ENCODE measurements at regions not wholly inside any gene's neighbourhood (a gene's known extent, or its start where the extent isn't known, plus 50 kb on each side); places are given as distances from the start of the nearest gene placed in this dataset.

DNA sequence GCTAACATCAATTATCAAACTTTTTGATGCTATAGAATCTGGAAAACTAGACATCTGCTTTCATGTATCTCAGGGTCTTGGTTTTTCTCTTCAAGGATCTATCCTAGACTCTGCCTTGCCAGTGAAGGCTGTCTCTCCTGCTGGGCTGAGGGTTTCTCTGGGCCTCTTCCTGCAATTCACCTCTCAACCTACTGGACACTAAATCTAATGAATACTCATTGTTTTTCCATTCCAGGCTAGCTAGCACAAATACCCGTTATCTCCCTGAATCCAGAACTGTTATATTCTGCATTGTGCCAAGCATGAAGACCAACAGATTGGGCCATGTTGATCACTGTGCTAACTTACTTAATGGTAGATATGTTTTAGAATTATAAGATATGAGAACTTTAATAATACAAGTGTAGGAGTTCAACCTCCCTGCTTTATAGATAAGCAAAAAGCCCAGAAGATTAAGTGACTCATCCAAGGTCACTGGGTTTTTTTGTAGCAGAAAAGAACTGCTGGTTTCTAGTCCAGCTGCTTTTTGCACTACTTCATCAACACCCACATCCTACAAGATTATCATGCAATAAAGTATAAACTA lies 56.5 kb upstream of the RNF38 start:
- H3K4me3 ChIP-seq, result no peak overlapping the region
- WGBS, 5 donors, result 74 to 93% (median 88%) methylated on average over 1 of the region's 1 CpG
- peak overlapping the region in 3 of 8 donors; percentile 28 to 72 (median 64) for H3K27ac ChIP-seq
- H3K27me3 ChIP-seq (replicated peaks in 1 of 7), result no peaks in the 10 kb centered on the region
- DNase-seq, result no peak
- H3K4me1 ChIP-seq, result peaks cover 8 to 79% (median 53%) of the 10 kb centered on the region in 6 donors
- TF ChIP-seq POLR2AphosphoS5 (IDR thresholded peaks at IDR 0.05) (no peak), POLR2A (IDR thresholded peaks at IDR 0.05) (no peak)
- TF ChIP-seq, protein P1, sequence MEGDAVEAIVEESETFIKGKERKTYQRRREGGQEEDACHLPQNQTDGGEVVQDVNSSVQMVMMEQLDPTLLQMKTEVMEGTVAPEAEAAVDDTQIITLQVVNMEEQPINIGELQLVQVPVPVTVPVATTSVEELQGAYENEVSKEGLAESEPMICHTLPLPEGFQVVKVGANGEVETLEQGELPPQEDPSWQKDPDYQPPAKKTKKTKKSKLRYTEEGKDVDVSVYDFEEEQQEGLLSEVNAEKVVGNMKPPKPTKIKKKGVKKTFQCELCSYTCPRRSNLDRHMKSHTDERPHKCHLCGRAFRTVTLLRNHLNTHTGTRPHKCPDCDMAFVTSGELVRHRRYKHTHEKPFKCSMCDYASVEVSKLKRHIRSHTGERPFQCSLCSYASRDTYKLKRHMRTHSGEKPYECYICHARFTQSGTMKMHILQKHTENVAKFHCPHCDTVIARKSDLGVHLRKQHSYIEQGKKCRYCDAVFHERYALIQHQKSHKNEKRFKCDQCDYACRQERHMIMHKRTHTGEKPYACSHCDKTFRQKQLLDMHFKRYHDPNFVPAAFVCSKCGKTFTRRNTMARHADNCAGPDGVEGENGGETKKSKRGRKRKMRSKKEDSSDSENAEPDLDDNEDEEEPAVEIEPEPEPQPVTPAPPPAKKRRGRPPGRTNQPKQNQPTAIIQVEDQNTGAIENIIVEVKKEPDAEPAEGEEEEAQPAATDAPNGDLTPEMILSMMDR (IDR thresholded peaks at IDR 0.05 in 8 of 11, conservative IDR thresholded peaks at IDR 0.05 in 3 of 11), result no peak
- H3K36me3 ChIP-seq, result peaks cover 0 to 21% (median 0%) of the 10 kb centered on the region in 6 donors
- no peaks in the 10 kb centered on the region for H3K9me3 ChIP-seq
- intact Hi-C loops (cut with DNase I; ENCODE audit: low total_unique reads), result loop anchor here (5.0 kb wide), 1 partner anchor 49 kb away; no protein-coding TSS in a partner anchor

DNA sequence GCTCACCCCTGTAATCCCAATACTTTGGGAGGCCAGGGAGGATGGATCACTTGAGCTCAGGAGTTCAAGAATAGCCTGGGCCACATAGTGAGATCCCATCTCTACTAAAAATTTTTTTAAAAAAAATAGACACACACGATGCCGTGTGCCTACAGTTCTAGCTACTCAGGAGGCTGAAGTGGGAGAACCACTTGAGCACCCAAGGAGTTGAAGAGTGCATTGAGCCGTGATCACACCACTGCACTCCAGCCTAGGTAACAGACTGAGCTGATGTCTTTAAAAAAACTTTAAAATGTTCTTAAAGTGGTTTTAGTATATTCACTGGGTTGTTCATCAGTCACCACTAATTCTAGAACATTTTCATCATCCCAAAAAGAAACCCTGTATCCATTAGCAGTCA lies 51.9 kb upstream of the RNF38 start:
- intact Hi-C loops (cut with DNase I; ENCODE audit: low total_unique reads), result no loop called here
- WGBS, 5 donors, result 88 to 96% (median 94%) methylated on average over 3 of the region's 3 CpGs

DNA sequence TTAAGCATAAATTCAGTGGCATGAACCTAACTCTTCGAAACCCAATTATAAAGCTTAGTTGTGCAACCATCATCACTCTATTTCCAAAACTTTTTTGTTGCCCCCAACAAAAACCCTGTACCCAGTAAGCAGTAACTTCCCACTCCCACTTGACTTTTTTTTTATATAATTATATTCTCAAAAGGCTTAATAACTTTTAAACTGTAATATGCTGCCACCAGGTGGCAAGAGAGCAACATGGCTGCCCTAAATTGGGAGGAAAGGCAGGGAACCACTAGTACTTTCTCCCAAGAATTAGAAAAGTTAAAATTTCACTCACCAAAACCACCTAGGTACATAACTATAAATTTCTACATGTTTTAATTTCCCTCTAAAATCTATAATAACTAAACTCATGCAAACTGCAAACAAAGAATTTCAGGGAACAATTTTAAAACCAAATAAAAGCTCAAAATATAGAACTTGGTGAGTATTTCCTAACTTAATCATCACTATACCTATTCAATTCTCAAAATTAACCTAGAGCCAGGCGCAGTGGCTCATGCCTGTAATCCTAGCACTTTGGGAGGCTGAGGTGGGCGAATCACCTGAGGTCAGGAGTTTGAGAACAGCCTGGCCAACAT lies 50.2 kb upstream of the RNF38 start:
- H3K27me3 ChIP-seq (replicated peaks in 1 of 7), result no peaks in the 10 kb centered on the region
- WGBS, 5 donors, result 90 to 96% (median 94%) methylated on average over 3 of the region's 3 CpGs
- DNase-seq, result no peak
- H3K4me1 ChIP-seq, result peaks cover 0 to 66% (median 16%) of the 10 kb centered on the region in 6 donors
- intact Hi-C loops (cut with DNase I; ENCODE audit: low total_unique reads), result no loop called here
- no peak for TF ChIP-seq POLR2A (IDR thresholded peaks at IDR 0.05)
- TF ChIP-seq, protein P1 (IDR thresholded peaks at IDR 0.05 in 8 of 11, conservative IDR thresholded peaks at IDR 0.05 in 3 of 11), result peak; percentile 17 to 73 (median 53)
- H3K9me3 ChIP-seq, result no peaks in the 10 kb centered on the region
- H3K27ac ChIP-seq, result no peak overlapping the region
- no peak overlapping the region for H3K4me3 ChIP-seq
- H3K36me3 ChIP-seq, result peaks cover 0 to 15% (median 0%) of the 10 kb centered on the region in 6 donors

More for the DNA sequence above, 51.9 kb upstream of the RNF38 start:
- peaks cover 0 to 11% (median 0%) of the 10 kb centered on the region in 6 donors for H3K36me3 ChIP-seq
- no peaks in the 10 kb centered on the region for H3K9me3 ChIP-seq
- H3K27me3 ChIP-seq (replicated peaks in 1 of 7), result no peaks in the 10 kb centered on the region
- peaks cover 6 to 75% (median 27%) of the 10 kb centered on the region in 6 donors for H3K4me1 ChIP-seq
- DNase-seq, result no peak
- no peak overlapping the region for H3K4me3 ChIP-seq
- TF ChIP-seq POLR2AphosphoS5 (IDR thresholded peaks at IDR 0.05), result no peak
- TF ChIP-seq, protein P1 (IDR thresholded peaks at IDR 0.05 in 8 of 11, conservative IDR thresholded peaks at IDR 0.05 in 3 of 11), result no peak
- no peak for TF ChIP-seq POLR2A (IDR thresholded peaks at IDR 0.05)
- no peak overlapping the region for H3K27ac ChIP-seq

Data from spleen (tissue), 11 donors.